K562 (cell line): ENCODE measurements at regions not wholly inside any gene's neighbourhood (a gene's known extent, or its start where the extent isn't known, plus 50 kb on each side); places are given as distances from the start of the nearest gene placed in this dataset.

Source experiments
- EZH2 ChIP-seq: IDR thresholded peaks from 2 replicates; pipeline ENCODE4 v1.6.1; 2012; ENCODE audit warnings: low read depth, mild to moderate bottlenecking, inconsistent platforms, low read length, borderline replicate concordance
- HMG20A ChIP-seq: fragments of 450-650 bp; formaldehyde crosslinking; conservative IDR thresholded peaks from 2 replicates; pipeline ENCODE4 v1.4.0; 2020; ENCODE audit warnings: mild to moderate bottlenecking, mixed read lengths
- MAX ChIP-seq: sonication (generic); formaldehyde crosslinking; IDR thresholded peaks from 2 replicates; pipeline ENCODE4 v1.9.0; 2022; ENCODE audit warnings: mild to moderate bottlenecking, missing genetic modification reagents
- NFIC ChIP-seq: fragments of 450-650 bp; IDR thresholded peaks from 2 replicates; pipeline ENCODE4 v1.6.1; 2017; ENCODE audit warnings: mild to moderate bottlenecking, inconsistent platforms
- NR2C1 ChIP-seq, 2 experiments: fragments of 450-650 bp; IDR thresholded peaks; 2 replicates each; pipeline ENCODE4 v1.6.1; 2017; ENCODE audit warnings: mild to moderate bottlenecking in 2 of 2, antibody characterized with exemption in 1 of 2, inconsistent platforms in 1 of 2, missing compliant biosample characterization in 1 of 2, missing genetic modification characterization in 1 of 2
- RCOR1 ChIP-seq, 2 experiments: IDR thresholded peaks; 2 replicates each; pipeline ENCODE4 v1.6.1; 2012; ENCODE audit warnings: low read depth in 2 of 2, low read length in 2 of 2, borderline replicate concordance in 1 of 2, improper control_type of control experiment in 1 of 2
- SMAD1 ChIP-seq: fragments of 150-350 bp; IDR thresholded peaks from 2 replicates; pipeline ENCODE4 v1.6.1; 2014; ENCODE audit warnings: low read length, low read depth; ENCODE audit not compliant: partially characterized antibody
- TSHZ1 ChIP-seq: fragments of 250-450 bp; sonication (Bioruptor Pico); IDR thresholded peaks from 2 replicates; pipeline ENCODE4 v1.4.0; 2020; ENCODE audit warnings: mild to moderate bottlenecking, moderate library complexity
- ZBTB9 ChIP-seq: fragments of 450-650 bp; formaldehyde crosslinking; IDR thresholded peaks from 2 replicates; pipeline ENCODE4 v1.4.0; 2020; ENCODE audit warnings: mild to moderate bottlenecking, moderate library complexity
- ZNF232 ChIP-seq: sonication (generic); formaldehyde crosslinking; IDR thresholded peaks from 2 replicates; pipeline ENCODE4 v1.8.0; 2022; ENCODE audit warnings: mild to moderate bottlenecking, missing genetic modification reagents
- ZNF512 ChIP-seq: IDR thresholded peaks from 2 replicates; pipeline ENCODE4 v1.6.1; 2016; ENCODE audit warnings: missing genetic modification characterization, missing compliant biosample characterization
- ZNF561 ChIP-seq: fragments of 450-650 bp; formaldehyde crosslinking; conservative IDR thresholded peaks from 2 replicates; pipeline ENCODE4 v1.4.0; 2020; ENCODE audit warnings: mild to moderate bottlenecking, moderate library complexity
- ZNF644 ChIP-seq: fragments of 200-800 bp; sonication (Bioruptor generic); IDR thresholded peaks from 2 replicates; pipeline ENCODE4 v1.6.1; 2016; ENCODE audit warnings: low read depth, missing genetic modification characterization, missing compliant biosample characterization
- ZNF707 ChIP-seq: fragments of 250-450 bp; sonication (Bioruptor Pico); conservative IDR thresholded peaks from 2 replicates; pipeline ENCODE4 v1.8.0; 2022; ENCODE audit warnings: inconsistent platforms, mild to moderate bottlenecking, moderate library complexity

GRCh38 chr2:200211643-200212042 lies 94.8 kb upstream of the SPATS2L start:
- no peak for TF ChIP-seq TSHZ1 (CRISPR knock-in tag)
- TF ChIP-seq NFIC: no peak
- no peak for TF ChIP-seq MAX (CRISPR knock-in tag)
- TF ChIP-seq HMG20A: no peak
- no peak for TF ChIP-seq ZBTB9 (CRISPR knock-in tag)
- no peak for TF ChIP-seq NR2C1 (IDR thresholded peaks at IDR 0.05)
- TF ChIP-seq NR2C1 (tag; IDR thresholded peaks at IDR 0.05): no peak
- no peak for TF ChIP-seq ZNF512
- TF ChIP-seq ZNF232 (CRISPR knock-in tag): no peak
- TF ChIP-seq ZNF644 (tag): no peak
- no peak for TF ChIP-seq ZNF561
- no peak for TF ChIP-seq ZNF707 (CRISPR knock-in tag)
- TF ChIP-seq SMAD1: no peak
- TF ChIP-seq RCOR1 (IDR thresholded peaks at IDR 0.05; ENCODE audit: borderline replicate concordance in 1 of 2, low read depth in 2 of 2, low read length in 2 of 2): no peak
- no peak for TF ChIP-seq EZH2
